Gastroesophageal sphincter (tissue), 4 donors: ENCODE measurements at regions not wholly inside any gene's neighbourhood (a gene's known extent, or its start where the extent isn't known, plus 50 kb on each side); places are given as distances from the start of the nearest gene placed in this dataset.

Experiments
- ATAC-seq: fragments of 150-250 bp; one replicate; pipeline ENCODE4 v1.9.1; 2016; ENCODE audit warnings: mild to moderate bottlenecking, moderate library complexity
- H3K27ac ChIP-seq, 4 donors: fragments of 200-600 bp; sonication (generic) in 3 of 4; 1 replicate in 3 of 4; 2 replicates in 1 of 4; pipeline ENCODE4 v1.5.1; 2016 to 2019
- H3K27me3 ChIP-seq: fragments of 200-600 bp; sonication (generic); one replicate; pipeline ENCODE4 v1.5.1; 2019
- H3K36me3 ChIP-seq, 2 donors: fragments of 200-600 bp; sonication (generic); one replicate each; pipeline ENCODE4 v1.5.1; 2019; ENCODE audit warnings: control low read depth in 1 of 2
- H3K4me1 ChIP-seq, 3 donors: fragments of 200-600 bp; sonication (generic); 1 replicate in 2 of 3; 2 replicates in 1 of 3; pipeline ENCODE4 v1.5.1; 2016 to 2019; ENCODE audit warnings: control low read depth in 2 of 3
- H3K4me3 ChIP-seq, 2 donors: fragments of 200-600 bp; sonication (generic); one replicate each; pipeline ENCODE4 v1.5.1; 2019; ENCODE audit warnings: mild to moderate bottlenecking in 1 of 2, moderate library complexity in 1 of 2
- H3K9me3 ChIP-seq, 3 donors: fragments of 200-600 bp; sonication (generic); one replicate each; pipeline ENCODE4 v1.5.1; 2017 to 2019; ENCODE audit warnings: control low read depth in 2 of 3
- EP300 ChIP-seq: sonication (generic); formaldehyde crosslinking; IDR thresholded peaks from one replicate; pipeline ENCODE4 v1.6.1; 2017; ENCODE audit warnings: antibody characterized with exemption, mild to moderate bottlenecking
- POLR2A ChIP-seq, 2 donors: fragments of 450-650 bp; IDR thresholded peaks; one replicate each; pipeline ENCODE4 v1.6.1; 2017; ENCODE audit warnings: antibody characterized with exemption in 2 of 2, mild to moderate bottlenecking in 2 of 2, moderate library complexity in 1 of 2
- POLR2AphosphoS5 ChIP-seq: sonication (generic); formaldehyde crosslinking; IDR thresholded peaks from one replicate; pipeline ENCODE4 v1.6.1; 2017; ENCODE audit warnings: antibody characterized with exemption
- WGBS, 2 donors: methylation state at CpG; one replicate each; pipeline ENCODE4 v1.1.5; 2018; ENCODE audit warnings: low coverage in 1 of 2; 5-methylcytosine and 5-hydroxymethylcytosine counted together
- TF ChIP-seq, protein P1 (sequence below), 4 experiments: fragments of 200-600 bp in 2 of 4; fragments of 450-650 bp in 2 of 4; sonication (generic) in 1 of 4; IDR thresholded peaks; one replicate each; pipeline ENCODE4 v1.5.1; 2017 to 2019; ENCODE audit warnings: antibody characterized with exemption in 4 of 4, mild to moderate bottlenecking in 2 of 4, moderate library complexity in 2 of 4

DNA sequence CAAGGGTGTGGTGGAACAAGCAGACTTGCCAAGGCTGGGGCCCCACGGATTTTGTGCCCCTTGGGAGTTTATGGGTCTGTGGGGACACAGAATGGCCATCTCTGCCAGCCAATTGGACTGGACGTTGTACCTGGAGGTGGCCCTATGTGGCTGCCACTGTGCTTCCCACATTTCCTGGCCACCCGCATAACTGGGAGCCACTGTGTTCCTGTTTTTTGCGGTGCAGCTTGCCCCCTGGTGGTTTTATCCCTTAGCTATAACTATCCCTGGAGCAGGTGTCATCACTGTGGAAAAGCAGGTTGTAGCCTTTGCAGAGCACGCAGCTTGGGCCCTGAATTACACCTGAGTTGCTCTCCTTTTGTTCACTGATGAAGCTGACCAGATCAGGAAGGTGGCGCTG, 306.3 kb downstream of the ZPLD1 start:
- TF ChIP-seq, protein P1, sequence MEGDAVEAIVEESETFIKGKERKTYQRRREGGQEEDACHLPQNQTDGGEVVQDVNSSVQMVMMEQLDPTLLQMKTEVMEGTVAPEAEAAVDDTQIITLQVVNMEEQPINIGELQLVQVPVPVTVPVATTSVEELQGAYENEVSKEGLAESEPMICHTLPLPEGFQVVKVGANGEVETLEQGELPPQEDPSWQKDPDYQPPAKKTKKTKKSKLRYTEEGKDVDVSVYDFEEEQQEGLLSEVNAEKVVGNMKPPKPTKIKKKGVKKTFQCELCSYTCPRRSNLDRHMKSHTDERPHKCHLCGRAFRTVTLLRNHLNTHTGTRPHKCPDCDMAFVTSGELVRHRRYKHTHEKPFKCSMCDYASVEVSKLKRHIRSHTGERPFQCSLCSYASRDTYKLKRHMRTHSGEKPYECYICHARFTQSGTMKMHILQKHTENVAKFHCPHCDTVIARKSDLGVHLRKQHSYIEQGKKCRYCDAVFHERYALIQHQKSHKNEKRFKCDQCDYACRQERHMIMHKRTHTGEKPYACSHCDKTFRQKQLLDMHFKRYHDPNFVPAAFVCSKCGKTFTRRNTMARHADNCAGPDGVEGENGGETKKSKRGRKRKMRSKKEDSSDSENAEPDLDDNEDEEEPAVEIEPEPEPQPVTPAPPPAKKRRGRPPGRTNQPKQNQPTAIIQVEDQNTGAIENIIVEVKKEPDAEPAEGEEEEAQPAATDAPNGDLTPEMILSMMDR (IDR thresholded peaks at IDR 0.05): no peak
- TF ChIP-seq EP300: no peak
- no peak for TF ChIP-seq POLR2A (IDR thresholded peaks at IDR 0.05)
- no peak for TF ChIP-seq POLR2AphosphoS5
- no peaks in the 10 kb centered on the region for H3K4me1 ChIP-seq
- no peaks in the 10 kb centered on the region for H3K27me3 ChIP-seq
- no peaks in the 10 kb centered on the region for H3K9me3 ChIP-seq
- no peak for ATAC-seq
- no peaks in the 10 kb centered on the region for H3K36me3 ChIP-seq
- H3K27ac ChIP-seq: no peak overlapping the region
- 83% methylated on average over 1 of the region's 6 CpGs; no CpG with 5 or more reads in 1 of the 2 donors for WGBS, 2 donors
- no peak overlapping the region for H3K4me3 ChIP-seq

DNA sequence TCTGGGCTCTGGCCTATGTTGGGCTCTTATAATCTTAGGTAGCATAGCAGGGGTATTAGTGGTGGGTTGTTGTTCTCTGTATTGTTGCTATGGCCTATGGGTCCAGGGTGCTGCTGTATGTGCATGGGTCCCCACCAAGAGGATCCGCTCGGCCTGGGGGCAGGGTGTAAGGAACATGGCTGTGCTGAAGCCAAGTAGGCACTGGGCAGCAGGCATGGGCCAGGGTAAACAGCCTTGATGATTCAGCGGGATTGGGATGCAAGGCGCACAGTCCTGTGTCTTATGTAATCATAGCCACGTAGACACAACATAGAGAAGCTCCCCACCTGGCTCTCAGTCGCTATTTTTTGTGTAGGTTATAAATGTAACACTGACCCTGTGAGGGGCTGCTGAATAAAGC, 306.9 kb downstream of the ZPLD1 start:
- TF ChIP-seq, protein P1 (IDR thresholded peaks at IDR 0.05): no peak
- TF ChIP-seq POLR2AphosphoS5 (no peak), EP300 (no peak), POLR2A (IDR thresholded peaks at IDR 0.05) (no peak)

DNA sequence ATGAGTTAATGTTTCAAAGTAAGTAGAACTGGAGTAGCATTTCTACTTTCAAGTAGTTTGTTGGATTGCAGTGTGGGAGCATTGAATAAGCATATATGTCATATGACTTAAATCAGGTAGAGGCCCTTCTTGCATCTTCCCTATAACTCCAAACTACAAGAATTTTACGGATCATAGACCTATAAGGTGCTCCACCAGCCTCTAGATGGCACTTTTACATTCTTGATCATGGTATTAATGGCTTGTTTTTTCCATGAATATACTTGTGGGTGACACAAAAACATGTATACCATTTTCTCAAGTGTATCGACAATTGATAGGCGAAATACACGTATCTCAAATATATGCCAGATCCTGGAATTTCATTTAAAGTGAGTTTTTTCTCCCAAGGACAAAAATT, 311.1 kb downstream of the ZPLD1 start:
- TF ChIP-seq, protein P1 (IDR thresholded peaks at IDR 0.05): no peak
- TF ChIP-seq POLR2AphosphoS5: no peak
- no peak for TF ChIP-seq EP300
- TF ChIP-seq POLR2A (IDR thresholded peaks at IDR 0.05): no peak
- ATAC-seq: no peak
- Histone ChIP-seq H3K27me3 (no peaks in the 10 kb centered on the region), H3K27ac (no peak overlapping the region), H3K4me3 (no peak overlapping the region), H3K4me1 (no peaks in the 10 kb centered on the region), H3K9me3 (no peaks in the 10 kb centered on the region), H3K36me3 (no peaks in the 10 kb centered on the region)
- 64 to 72% methylated on average over 4 of the region's 4 CpGs for WGBS, 2 donors

More for the DNA sequence above, 306.9 kb downstream of the ZPLD1 start:
- no peak overlapping the region for H3K27ac ChIP-seq
- ATAC-seq: no peak
- H3K36me3 ChIP-seq: no peaks in the 10 kb centered on the region
- no peaks in the 10 kb centered on the region for H3K9me3 ChIP-seq
- no peak overlapping the region for H3K4me3 ChIP-seq
- no peaks in the 10 kb centered on the region for H3K27me3 ChIP-seq
- H3K4me1 ChIP-seq: no peaks in the 10 kb centered on the region
- WGBS, 2 donors: 83 to 100% methylated on average over 1 to 5 of the region's 6 CpGs

DNA sequence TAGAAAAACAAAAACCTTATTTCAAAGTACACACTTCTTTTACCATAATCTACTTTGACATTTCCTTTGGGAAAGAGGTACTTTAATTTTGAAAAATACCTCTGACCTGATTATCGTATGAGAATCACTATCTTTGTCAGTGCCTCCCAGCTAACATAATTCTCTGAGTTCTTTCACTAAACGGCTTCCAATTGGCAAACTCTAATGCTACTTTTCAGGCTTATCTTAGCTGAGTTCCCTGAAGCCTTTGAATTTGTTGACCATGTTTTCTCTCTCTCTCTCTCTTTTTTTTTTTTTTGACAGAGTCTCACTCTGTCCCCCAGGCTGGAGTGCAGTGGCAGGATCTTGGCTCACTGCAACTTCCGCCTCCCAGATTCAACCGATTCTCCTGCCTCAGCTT, 312.8 kb downstream of the ZPLD1 start:
- H3K27ac ChIP-seq: no peak overlapping the region
- H3K4me1 ChIP-seq: no peaks in the 10 kb centered on the region
- H3K36me3 ChIP-seq: no peaks in the 10 kb centered on the region
- no peak for ATAC-seq
- no peak overlapping the region for H3K4me3 ChIP-seq
- WGBS, 2 donors: 61 to 75% methylated on average over 4 of the region's 4 CpGs
- TF ChIP-seq EP300 (no peak), POLR2AphosphoS5 (no peak), POLR2A (IDR thresholded peaks at IDR 0.05) (no peak)
- TF ChIP-seq, protein P1 (IDR thresholded peaks at IDR 0.05): no peak
- no peaks in the 10 kb centered on the region for H3K27me3 ChIP-seq
- H3K9me3 ChIP-seq: no peaks in the 10 kb centered on the region

DNA sequence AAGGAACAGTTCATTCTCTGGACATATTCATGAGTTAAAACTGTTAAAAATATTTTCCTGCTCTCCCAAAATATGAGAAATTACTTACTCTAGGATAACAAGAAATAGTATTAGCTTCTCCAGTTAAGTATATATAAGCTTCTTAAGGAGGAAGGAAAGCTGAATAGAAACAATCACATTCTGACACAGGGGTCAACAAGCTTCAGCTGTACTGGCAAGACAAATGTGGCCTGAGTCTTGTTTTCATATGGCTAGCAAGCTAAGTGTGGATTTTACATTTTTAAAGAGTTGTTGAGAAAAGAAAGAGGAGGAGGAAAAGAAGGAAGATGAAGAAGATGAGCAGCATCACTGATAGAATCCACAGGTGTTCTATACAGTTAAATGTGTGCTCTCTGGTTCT, 313.8 kb downstream of the ZPLD1 start:
- Histone ChIP-seq H3K4me1 (no peaks in the 10 kb centered on the region), H3K27me3 (no peaks in the 10 kb centered on the region), H3K36me3 (no peaks in the 10 kb centered on the region), H3K4me3 (no peak overlapping the region), H3K9me3 (no peaks in the 10 kb centered on the region), H3K27ac (no peak overlapping the region)
- ATAC-seq: no peak
- TF ChIP-seq EP300 (no peak), POLR2AphosphoS5 (no peak), POLR2A (IDR thresholded peaks at IDR 0.05) (no peak)
- TF ChIP-seq, protein P1 (IDR thresholded peaks at IDR 0.05): no peak
